ENCODE measurements at regions not wholly inside any gene's neighbourhood (a gene's known extent, or its start where the extent isn't known, plus 50 kb on each side); places are given as distances from the start of the nearest gene placed in this dataset.
A peak's percentile ranks its signal among the peaks of the same experiment; 100 is the strongest.

DNA sequence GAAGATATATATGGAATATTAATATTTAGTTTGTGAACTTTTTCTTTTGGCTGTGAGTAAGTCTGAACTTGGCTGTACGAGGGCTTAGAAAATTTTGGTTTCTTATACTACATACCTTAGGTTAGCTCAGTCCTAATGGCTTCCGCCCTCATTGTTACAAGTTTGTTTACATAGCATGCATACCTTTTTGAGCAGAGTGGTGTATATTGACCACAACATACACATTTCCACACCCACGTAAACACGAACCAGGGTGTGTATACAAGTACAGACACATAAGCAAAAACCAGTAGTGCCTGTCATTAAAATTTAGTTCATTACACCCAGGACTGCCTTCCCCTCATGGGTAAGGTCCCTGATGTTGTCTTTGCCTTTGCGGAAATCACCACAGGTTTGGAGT lies 230.2 kb upstream of the RGS6 start:
- no peak for TF ChIP-seq CTCF (conservative IDR thresholded peaks at IDR 0.05; ENCODE audit: low read depth)
- ChIA-PET POLR2A (ENCODE audit: low non-redundant PET) (no interaction called here), CTCF (interaction anchor here (0.6 kb wide), 1 partner anchor 564 kb away, joined by 3 read pairs; no protein-coding TSS in a partner anchor)
- H3K27ac ChIP-seq, result no peak overlapping the region
- DNase-seq (ENCODE audit: low spot score), result peak; percentile 78

DNA sequence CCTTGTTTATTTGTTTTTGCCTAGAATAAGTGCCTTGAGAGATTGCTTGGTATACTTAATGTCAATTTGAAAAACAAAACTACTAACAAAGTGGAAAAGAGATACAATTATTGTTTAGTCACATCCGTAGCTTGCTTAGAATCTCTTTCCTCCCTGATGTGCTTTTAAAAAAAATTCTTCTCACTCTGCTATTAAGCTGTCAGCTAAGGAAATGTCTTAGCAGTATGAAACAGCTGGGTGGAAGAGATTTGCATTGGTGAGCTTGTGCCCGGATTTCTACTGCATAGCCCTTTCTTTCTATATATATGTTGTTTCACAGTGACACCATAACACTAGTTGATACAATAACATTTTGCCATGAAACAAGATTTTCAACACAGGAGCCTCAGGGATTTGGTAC lies 229.4 kb upstream of the RGS6 start:
- ChIA-PET CTCF (no interaction called here), POLR2A (ENCODE audit: low non-redundant PET) (no interaction called here)
- no peak for TF ChIP-seq CTCF (conservative IDR thresholded peaks at IDR 0.05; ENCODE audit: low read depth)
- H3K27ac ChIP-seq, result no peak overlapping the region
- DNase-seq (ENCODE audit: low spot score), result no peak

- ChIA-PET CTCF (no interaction called here), POLR2A (ENCODE audit: low non-redundant PET) (no interaction called here)
- TF ChIP-seq CTCF (conservative IDR thresholded peaks at IDR 0.05; ENCODE audit: low read depth), result no peak
- no peak for DNase-seq (ENCODE audit: low spot score)
- H3K27ac ChIP-seq, result no peak overlapping the region
Observed at GRCh38 chr14:71703477-71703876, 228.8 kb upstream of the RGS6 start.

GRCh38 chr14:71704210-71704609 lies 228.0 kb upstream of the RGS6 start:
- ChIA-PET CTCF (interaction anchor here (0.7 kb wide), 1 partner anchor 109 kb away, joined by 4 read pairs; no protein-coding TSS in a partner anchor), POLR2A (ENCODE audit: low non-redundant PET) (no interaction called here)
- DNase-seq (ENCODE audit: low spot score), result no peak
- H3K27ac ChIP-seq, result no peak overlapping the region
- no peak for TF ChIP-seq CTCF (conservative IDR thresholded peaks at IDR 0.05; ENCODE audit: low read depth)

GRCh38 chr14:71705460-71705859 lies 226.8 kb upstream of the RGS6 start:
- no peak overlapping the region for H3K27ac ChIP-seq
- no peak for TF ChIP-seq CTCF (conservative IDR thresholded peaks at IDR 0.05; ENCODE audit: low read depth)
- no peak for DNase-seq (ENCODE audit: low spot score)
- POLR2A ChIA-PET (ENCODE audit: low non-redundant PET), result no interaction called here
- CTCF ChIA-PET, result no interaction called here

- H3K27ac ChIP-seq, result no peak overlapping the region
- no peak for DNase-seq (ENCODE audit: low spot score)
- CTCF ChIA-PET, result no interaction called here
- no peak for TF ChIP-seq CTCF (conservative IDR thresholded peaks at IDR 0.05; ENCODE audit: low read depth)
- POLR2A ChIA-PET (ENCODE audit: low non-redundant PET), result no interaction called here
Observed at GRCh38 chr14:71709076-71709475, 223.2 kb upstream of the RGS6 start.

DNA sequence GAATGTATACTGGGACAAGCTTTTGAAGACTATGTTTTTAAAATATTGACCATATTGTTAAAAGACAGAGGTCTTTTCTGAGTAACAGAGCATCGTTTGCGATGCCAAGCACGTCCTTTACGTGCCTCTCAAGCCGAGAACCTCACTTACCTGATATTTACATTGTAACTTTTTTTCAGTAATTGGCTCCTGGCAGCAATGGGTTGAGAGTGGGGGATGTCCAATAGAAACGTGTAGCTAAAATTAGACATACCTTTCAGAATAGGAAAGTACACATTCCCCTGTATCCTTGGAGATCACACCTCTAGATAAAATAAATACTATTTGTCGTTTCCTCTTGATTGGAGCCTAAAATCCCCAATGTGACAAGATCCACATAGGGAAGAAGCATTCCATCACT lies 222.2 kb upstream of the RGS6 start:
- no peak for DNase-seq (ENCODE audit: low spot score)
- TF ChIP-seq CTCF (conservative IDR thresholded peaks at IDR 0.05; ENCODE audit: low read depth), result no peak
- ChIA-PET CTCF (interaction anchor here (0.6 kb wide), 1 partner anchor 43 kb away, joined by 4 read pairs; no protein-coding TSS in a partner anchor), POLR2A (ENCODE audit: low non-redundant PET) (no interaction called here)
- H3K27ac ChIP-seq, result no peak overlapping the region
